ENCODE measurements at regions not wholly inside any gene's neighbourhood (a gene's known extent, or its start where the extent isn't known, plus 50 kb on each side); places are given as distances from the start of the nearest gene placed in this dataset.
"Not testable (repeated sequence)": the region's sequence is repeated elsewhere in the genome, so short reads cannot be mapped to it uniquely, and the experiment has no call there.

DNA sequence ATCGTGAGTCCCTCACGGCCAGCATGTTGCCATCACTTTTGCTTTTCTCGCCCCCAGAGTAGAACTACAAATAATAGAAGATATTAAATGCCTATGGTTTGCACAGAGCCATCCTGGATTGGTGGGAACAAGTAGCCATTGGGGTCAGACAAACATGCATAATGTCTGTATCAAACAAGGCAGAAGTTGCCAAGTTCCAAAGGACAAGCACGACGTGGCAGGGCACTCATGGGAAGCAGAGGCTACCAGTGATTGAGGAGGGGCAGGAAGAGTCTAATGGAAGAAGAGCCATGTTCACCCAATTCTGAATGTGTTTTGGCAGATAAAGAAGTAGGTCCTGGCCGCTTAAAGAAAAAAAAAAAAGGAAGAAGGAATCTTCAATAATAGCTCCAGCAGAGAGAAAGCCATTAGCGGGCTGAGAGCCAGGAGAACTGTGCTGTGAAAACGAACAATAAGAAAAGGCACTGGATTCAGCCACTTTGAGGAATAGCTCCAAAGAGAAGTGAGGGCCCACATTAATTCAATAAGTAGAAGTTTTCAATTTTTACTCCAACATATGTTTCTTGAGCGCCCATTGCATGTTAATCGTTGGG is 153.7 kb upstream of the ADCY2 start:
- Mint-ChIP-seq H3K36me3 (ENCODE audit: insufficient read depth) (no peaks in the 10 kb centered on the region), H3K4me1 (ENCODE audit: low read depth in 2 of 2) (no peaks in the 10 kb centered on the region), H3K27ac (no peak overlapping the region), H3K9me3 (peaks cover 2 to 9% of the 10 kb centered on the region in 2 donors), H3K4me3 (no peak overlapping the region), H3K27me3 (no peaks in the 10 kb centered on the region)
- no peak for ATAC-seq (replicated peaks)
- DNase-seq = no peak

- no peak overlapping the region for H3K27ac Mint-ChIP-seq
- H3K4me1 Mint-ChIP-seq (ENCODE audit: low read depth in 2 of 2) = no peaks in the 10 kb centered on the region
- H3K9me3 Mint-ChIP-seq = no peaks in the 10 kb centered on the region
- DNase-seq (no peak), ATAC-seq (replicated peaks) (no peak)
- no peaks in the 10 kb centered on the region for H3K27me3 Mint-ChIP-seq
- H3K4me3 Mint-ChIP-seq = no peak overlapping the region
- no peaks in the 10 kb centered on the region for H3K36me3 Mint-ChIP-seq (ENCODE audit: insufficient read depth)
Observed at GRCh38 chr5:7244208-7244607, 151.7 kb upstream of the ADCY2 start.

DNA sequence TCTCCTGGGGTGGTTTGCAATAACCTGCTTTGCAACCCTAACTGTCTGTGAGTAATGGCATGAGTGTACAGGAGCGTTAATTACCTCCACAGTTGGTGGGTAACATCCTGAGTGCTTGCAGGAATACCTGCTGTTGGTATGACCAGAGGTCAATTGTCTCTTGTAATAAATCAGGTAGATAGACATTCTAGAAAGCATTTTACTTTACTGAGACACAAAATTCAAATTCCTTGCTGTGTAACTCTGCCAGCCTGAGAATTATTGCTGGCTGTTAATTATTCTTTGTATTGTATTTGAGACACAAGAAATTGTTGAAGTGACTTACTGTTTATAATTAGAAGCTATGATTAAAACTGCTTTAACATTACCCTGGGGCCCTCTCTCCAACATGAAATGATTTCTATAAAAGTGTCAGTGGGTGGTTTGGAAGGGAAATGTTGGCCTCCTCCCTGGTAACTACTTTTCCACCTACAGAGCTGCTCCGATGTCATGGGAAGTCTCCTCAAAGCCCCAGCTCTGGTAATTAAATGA is 150.8 kb upstream of the ADCY2 start:
- H3K36me3 Mint-ChIP-seq (ENCODE audit: insufficient read depth) = no peaks in the 10 kb centered on the region
- H3K27me3 Mint-ChIP-seq = no peaks in the 10 kb centered on the region
- H3K27ac Mint-ChIP-seq = no peak overlapping the region
- no peaks in the 10 kb centered on the region for H3K4me1 Mint-ChIP-seq (ENCODE audit: low read depth in 2 of 2)
- DNase-seq (no peak), ATAC-seq (replicated peaks) (no peak)
- H3K9me3 Mint-ChIP-seq = no peaks in the 10 kb centered on the region
- H3K4me3 Mint-ChIP-seq = no peak overlapping the region

DNA sequence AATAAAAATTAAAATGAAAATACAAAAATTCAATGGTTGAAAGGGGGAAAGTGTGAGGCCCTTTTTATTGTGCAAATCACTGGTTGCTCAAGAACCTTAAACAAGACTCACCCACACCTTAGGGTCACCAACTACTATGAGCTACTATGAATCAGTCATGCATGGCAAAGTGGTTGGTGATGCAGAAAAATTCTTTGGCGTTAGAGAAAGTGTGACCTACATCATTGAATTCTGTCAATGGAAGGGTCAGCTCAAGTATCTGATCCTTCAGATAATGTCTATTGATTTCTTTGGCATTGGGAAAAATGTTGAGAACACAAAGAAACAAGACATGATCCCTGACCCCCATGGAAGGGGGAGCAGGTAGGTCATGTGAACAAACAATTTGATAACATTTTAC is 149.7 kb upstream of the ADCY2 start:
- Mint-ChIP-seq H3K4me1 (ENCODE audit: low read depth in 2 of 2) (no peaks in the 10 kb centered on the region), H3K36me3 (ENCODE audit: insufficient read depth) (no peaks in the 10 kb centered on the region), H3K9me3 (peaks cover 0 to 2% of the 10 kb centered on the region in 2 donors), H3K27ac (no peak overlapping the region), H3K27me3 (no peaks in the 10 kb centered on the region), H3K4me3 (no peak overlapping the region)
- DNase-seq (no peak), ATAC-seq (replicated peaks) (no peak)

- DNase-seq = no peak
- no peak for ATAC-seq (replicated peaks)
- Mint-ChIP-seq H3K4me1 (ENCODE audit: low read depth in 2 of 2) (no peaks in the 10 kb centered on the region), H3K36me3 (ENCODE audit: insufficient read depth) (no peaks in the 10 kb centered on the region), H3K27ac (no peak overlapping the region), H3K4me3 (no peak overlapping the region), H3K27me3 (no peaks in the 10 kb centered on the region), H3K9me3 (peaks cover 0 to 2% of the 10 kb centered on the region in 2 donors)
Observed at GRCh38 chr5:7250004-7250403, 145.9 kb upstream of the ADCY2 start.

- DNase-seq = no peak
- Mint-ChIP-seq H3K27me3 (no peaks in the 10 kb centered on the region), H3K27ac (no peak overlapping the region), H3K4me3 (no peak overlapping the region), H3K9me3 (peaks cover 0 to 2% of the 10 kb centered on the region in 2 donors), H3K36me3 (ENCODE audit: insufficient read depth) (no peaks in the 10 kb centered on the region), H3K4me1 (ENCODE audit: low read depth in 2 of 2) (no peaks in the 10 kb centered on the region)
- no peak for ATAC-seq (replicated peaks)
Observed at GRCh38 chr5:7250611-7251010, 145.3 kb upstream of the ADCY2 start.

- no peaks in the 10 kb centered on the region for H3K27me3 Mint-ChIP-seq
- peaks cover 0 to 2% of the 10 kb centered on the region in 2 donors for H3K9me3 Mint-ChIP-seq
- ATAC-seq (replicated peaks) = no peak
- H3K4me1 Mint-ChIP-seq (ENCODE audit: low read depth in 2 of 2) = no peaks in the 10 kb centered on the region
- H3K27ac Mint-ChIP-seq = no peak overlapping the region
- H3K4me3 Mint-ChIP-seq = no peak overlapping the region
- H3K36me3 Mint-ChIP-seq (ENCODE audit: insufficient read depth) = no peaks in the 10 kb centered on the region
- DNase-seq = no peak
Observed at GRCh38 chr5:7251132-7251531, 144.8 kb upstream of the ADCY2 start.

GRCh38 chr5:7261049-7261448 is 134.9 kb upstream of the ADCY2 start:
- no peak overlapping the region for H3K27ac Mint-ChIP-seq
- no peaks in the 10 kb centered on the region for H3K36me3 Mint-ChIP-seq (ENCODE audit: insufficient read depth)
- no peak overlapping the region for H3K4me3 Mint-ChIP-seq
- ATAC-seq (replicated peaks) (no peak), DNase-seq (no peak)
- H3K4me1 Mint-ChIP-seq (ENCODE audit: low read depth in 2 of 2) = no peaks in the 10 kb centered on the region
- peaks cover 0 to 11% of the 10 kb centered on the region in 2 donors for H3K9me3 Mint-ChIP-seq
- H3K27me3 Mint-ChIP-seq = no peaks in the 10 kb centered on the region

DNA sequence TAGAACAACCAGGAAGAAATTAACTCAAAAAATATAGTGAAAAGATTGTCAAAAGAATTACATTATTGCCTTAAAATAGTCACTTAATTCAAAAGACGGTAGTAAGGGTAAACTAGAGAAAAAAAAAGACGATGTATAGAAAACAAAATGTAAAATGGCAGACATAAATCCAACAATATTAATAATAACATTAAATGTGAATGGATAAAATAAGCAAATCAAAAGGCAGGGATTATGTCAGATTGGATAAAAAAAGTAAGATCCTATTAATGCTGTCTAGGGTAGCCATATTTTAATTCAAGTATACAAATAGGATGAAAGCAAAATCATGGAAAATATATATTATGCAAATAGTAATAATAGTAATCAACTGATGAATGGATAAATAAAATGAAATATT is 134.0 kb upstream of the ADCY2 start:
- Mint-ChIP-seq H3K4me3 (no peak overlapping the region), H3K4me1 (ENCODE audit: low read depth in 2 of 2) (no peaks in the 10 kb centered on the region), H3K9me3 (peaks cover 4 to 15% of the 10 kb centered on the region in 2 donors), H3K27ac (no peak overlapping the region), H3K36me3 (ENCODE audit: insufficient read depth) (no peaks in the 10 kb centered on the region), H3K27me3 (no peaks in the 10 kb centered on the region)
- DNase-seq (no peak), ATAC-seq (replicated peaks) (no peak)

DNA sequence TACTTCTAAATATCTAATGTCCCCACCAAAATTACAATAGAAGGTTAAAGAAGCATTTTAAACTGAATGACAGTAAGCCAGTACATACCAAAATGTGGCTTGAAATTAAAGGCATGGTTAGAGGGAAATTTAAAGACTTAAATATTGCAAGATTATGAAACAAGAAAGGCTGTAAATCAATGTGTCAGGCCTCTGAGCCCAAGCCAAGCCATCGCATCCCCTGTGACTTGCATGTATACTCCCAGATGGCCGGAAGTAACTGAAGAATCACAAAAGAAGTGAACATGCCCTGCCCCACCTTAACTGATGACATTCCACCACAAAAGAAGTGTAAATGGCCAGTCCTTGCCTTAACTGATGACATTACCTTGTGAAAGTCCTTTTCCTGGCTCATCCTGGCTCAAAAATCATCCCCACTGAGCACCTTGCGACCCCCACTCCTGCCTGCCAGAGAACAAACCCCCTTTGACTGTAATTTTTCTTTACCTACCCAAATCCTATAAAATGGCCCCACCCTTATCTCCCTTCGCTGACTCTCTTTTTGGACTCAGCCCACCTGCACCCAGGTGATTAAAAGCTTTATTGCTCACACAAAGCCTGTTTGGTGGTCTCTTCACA is 132.4 kb upstream of the ADCY2 start:
- H3K9me3 Mint-ChIP-seq = peaks cover 13 to 21% of the 10 kb centered on the region in 2 donors
- not testable (repeated sequence) for DNase-seq; H3K27me3 Mint-ChIP-seq; ATAC-seq (replicated peaks); H3K36me3 Mint-ChIP-seq (ENCODE audit: insufficient read depth); H3K27ac Mint-ChIP-seq; H3K4me1 Mint-ChIP-seq (ENCODE audit: low read depth in 2 of 2); H3K4me3 Mint-ChIP-seq

- not testable (repeated sequence) for H3K27me3 Mint-ChIP-seq; DNase-seq; H3K4me3 Mint-ChIP-seq; H3K27ac Mint-ChIP-seq; H3K36me3 Mint-ChIP-seq (ENCODE audit: insufficient read depth); ATAC-seq (replicated peaks); H3K4me1 Mint-ChIP-seq (ENCODE audit: low read depth in 2 of 2)
- peaks cover 13 to 17% of the 10 kb centered on the region in 2 donors for H3K9me3 Mint-ChIP-seq
Observed at GRCh38 chr5:7265776-7266175, 130.2 kb upstream of the ADCY2 start.

- not testable (repeated sequence) for H3K36me3 Mint-ChIP-seq (ENCODE audit: insufficient read depth); ATAC-seq (replicated peaks); H3K27ac Mint-ChIP-seq; H3K4me3 Mint-ChIP-seq; H3K27me3 Mint-ChIP-seq; H3K4me1 Mint-ChIP-seq (ENCODE audit: low read depth in 2 of 2); DNase-seq
- peaks cover 17 to 20% of the 10 kb centered on the region in 2 donors for H3K9me3 Mint-ChIP-seq
Observed at GRCh38 chr5:7268722-7269121, 127.2 kb upstream of the ADCY2 start.

- no peaks in the 10 kb centered on the region for H3K4me1 Mint-ChIP-seq (ENCODE audit: low read depth in 2 of 2)
- ATAC-seq (replicated peaks) (no peak), DNase-seq (no peak)
- H3K27ac Mint-ChIP-seq = no peak overlapping the region
- no peaks in the 10 kb centered on the region for H3K36me3 Mint-ChIP-seq (ENCODE audit: insufficient read depth)
- H3K9me3 Mint-ChIP-seq = peaks cover 17 to 21% of the 10 kb centered on the region in 2 donors
- no peak overlapping the region for H3K4me3 Mint-ChIP-seq
- H3K27me3 Mint-ChIP-seq = no peaks in the 10 kb centered on the region
Observed at GRCh38 chr5:7269591-7270274, 126.2 kb upstream of the ADCY2 start.
